GM18502 (cell line): ENCODE measurements at regions not wholly inside any gene's neighbourhood (a gene's known extent, or its start where the extent isn't known, plus 50 kb on each side); places are given as distances from the start of the nearest gene placed in this dataset.
"Not testable (repeated sequence)": the region's sequence is repeated elsewhere in the genome, so short reads cannot be mapped to it uniquely, and the experiment has no call there.

ENCODE experiments used
- ATAC-seq: cut with Tn5 transposase; IDR thresholded peaks from one replicate; pipeline ENCODE4 v1.9.1; 2021; ENCODE audit warnings: mild to moderate bottlenecking; ENCODE audit not compliant: unreplicated experiment, poor library complexity

DNA sequence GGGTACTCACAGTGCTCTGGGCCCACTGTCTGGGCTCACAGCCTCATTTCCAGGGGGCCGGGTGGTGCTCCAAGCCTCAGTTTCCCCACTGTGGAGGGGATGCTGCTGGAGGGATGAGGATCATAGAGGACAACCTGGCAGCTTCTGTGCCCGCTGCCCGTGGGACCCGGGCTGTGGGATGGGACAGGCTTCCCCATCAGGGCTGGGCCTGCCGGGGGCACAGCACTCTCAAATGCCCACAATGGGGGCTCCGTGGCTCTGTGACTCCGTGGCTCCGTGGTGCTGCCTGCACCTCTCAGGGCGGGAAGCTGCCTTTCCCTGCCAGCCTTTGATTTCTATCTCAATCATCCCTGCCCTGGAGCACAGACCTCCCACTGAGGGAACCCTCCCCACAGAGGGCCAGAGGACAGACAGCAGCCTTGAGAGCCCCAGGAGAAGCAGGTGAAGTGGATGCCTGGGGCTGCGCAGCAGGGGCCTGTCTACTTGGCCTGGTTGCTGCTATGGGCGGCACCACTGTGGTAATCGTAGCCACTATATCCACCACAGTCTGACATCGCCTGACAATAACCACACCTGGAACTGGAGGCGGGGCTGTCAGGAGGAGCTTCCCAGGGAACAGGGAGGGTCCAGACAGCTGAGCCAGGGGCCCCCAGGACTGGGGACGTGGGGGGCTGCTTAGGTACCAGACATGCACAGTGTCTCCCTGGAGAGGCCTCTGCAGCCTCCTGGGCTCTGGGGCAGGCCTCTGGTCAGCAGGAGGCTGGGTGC, 375.9 kb downstream of the TMEM121 start:
- ATAC-seq: no peak

DNA sequence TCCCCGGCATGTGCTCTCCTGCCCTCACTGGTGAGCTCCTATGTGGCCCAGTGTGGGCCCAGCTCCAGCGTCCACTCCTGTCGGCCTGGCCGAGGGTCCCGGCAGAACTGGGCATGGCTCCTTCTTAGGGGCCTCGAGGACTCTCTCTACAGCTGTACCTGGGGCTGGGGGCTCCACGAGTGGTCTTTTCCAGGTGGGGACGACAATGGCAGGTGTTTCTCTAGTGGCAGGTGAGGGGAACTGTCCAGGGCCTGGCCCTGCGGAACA, 376.4 kb downstream of the TMEM121 start:
- ATAC-seq: not testable (repeated sequence)

DNA sequence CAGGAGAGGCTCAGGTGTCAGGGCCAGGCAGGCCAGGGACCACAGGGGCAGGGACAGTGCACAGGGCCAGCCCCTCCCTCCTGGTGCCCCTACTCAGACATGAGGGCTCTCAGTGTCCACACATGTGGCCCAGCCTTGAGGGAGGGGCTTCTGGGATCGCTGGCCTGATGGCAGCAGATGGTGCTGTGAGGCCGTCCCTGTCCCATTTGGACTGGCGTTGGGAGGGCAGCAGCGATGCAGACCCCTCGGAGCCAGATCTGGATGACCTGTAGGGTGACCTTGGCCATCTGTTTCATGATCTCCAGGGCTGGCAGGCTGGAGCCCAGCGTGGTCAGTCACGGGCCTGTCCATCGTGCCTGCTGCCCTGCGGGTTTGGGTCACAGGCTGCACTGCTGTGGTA, 377.6 kb downstream of the TMEM121 start:
- ATAC-seq: no peak

DNA sequence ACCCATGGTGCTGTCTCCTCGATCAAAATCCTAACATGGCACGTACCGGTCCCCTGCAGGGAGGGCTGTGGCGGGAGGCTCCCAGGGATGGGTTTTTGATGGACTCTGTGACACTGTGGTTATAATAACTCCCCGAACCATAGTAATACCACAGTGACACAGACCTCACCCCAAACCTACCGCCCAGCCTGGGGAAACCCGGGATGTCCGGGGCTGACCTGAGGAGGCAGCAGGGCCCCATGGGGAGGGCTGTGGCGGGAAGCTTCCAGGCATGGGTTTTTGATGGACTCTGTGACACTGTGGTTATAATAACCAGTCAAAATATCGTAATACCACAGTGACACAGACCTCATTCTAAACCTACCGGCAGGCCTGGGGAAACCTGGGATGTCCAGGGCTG, 378.0 kb downstream of the TMEM121 start:
- no peak for ATAC-seq

DNA sequence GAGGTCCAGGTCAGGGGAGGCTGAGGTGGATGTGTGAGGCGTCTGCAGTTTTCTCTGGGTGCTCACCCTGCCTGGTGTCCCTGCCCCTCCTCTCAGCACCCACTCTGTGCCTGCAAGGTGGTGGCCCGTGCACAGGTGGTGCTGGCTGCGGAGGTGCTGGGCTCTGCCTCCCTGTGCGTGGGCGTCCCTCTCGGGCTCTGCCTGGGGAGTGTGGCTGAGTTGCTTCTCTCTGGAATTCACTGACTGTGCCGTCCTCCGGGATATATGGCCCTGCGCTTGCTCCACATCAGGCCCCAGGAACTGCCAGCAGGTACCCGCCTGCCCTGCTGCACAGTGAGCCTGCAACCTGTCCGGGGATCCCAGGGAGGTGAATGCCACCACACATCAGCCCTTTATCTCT, 379.1 kb downstream of the TMEM121 start:
- no peak for ATAC-seq

DNA sequence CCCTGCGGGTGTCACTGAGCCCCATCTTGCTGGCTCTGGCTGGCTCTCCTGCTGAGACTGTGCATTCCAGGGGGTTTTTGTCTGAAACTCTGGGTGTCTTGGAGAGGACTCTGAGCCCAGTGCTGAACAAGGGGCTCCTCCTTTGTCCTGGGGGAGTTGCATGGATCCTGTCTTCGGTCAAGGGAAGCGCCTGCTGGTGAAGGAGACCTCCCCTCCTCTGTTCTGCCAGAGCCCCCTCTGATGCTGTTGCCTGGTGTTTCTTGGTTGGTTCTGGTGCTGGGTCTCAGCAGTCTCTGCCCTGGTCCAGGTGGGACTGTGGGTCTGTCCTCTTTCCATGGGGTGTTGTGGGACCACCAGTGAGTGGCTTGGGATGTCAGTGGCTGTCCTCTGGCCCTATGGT, 380.9 kb downstream of the TMEM121 start:
- no peak for ATAC-seq

DNA sequence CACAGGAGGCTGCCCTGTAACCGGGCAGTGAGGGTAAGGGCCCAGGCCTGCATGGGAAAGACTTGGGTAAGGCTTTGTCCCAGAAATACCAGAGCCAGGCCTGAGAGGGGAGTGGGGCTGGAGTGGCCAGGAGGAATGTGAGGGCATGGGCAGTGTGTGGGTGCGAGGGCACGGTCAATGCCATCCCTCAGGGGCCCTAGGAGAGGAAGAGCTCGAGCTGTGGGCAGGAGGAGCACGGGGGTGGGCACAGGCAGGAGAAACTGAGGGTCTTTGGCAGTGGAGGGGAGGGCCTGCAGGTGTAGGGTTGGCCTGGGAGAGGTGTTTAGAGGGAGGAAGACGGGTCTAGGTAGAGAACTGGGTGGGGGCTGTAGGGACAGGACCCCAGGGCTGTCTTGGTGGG, 381.6 kb downstream of the TMEM121 start:
- ATAC-seq: no peak

DNA sequence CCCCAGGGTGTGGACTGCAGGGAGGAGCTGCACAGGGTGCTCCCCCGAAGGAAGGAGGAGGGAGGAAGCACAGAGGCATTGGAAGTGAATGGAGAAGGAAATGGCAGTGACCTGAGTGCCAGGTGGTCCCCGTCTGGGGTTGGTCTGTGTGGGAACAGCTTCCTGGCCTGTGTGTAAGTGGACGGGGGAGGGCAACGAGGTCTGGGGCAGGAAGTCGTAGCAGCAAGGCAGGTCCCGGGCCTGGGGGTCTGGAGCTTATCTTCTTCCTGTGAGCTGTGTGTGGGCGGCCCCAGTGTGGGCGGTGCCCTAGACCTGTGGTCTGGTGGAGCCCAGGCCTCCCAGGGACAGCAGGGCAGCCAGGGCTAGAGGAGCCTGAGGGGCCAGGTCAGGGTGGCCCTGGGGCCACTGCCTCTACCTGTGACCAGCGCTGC, 382.1 kb downstream of the TMEM121 start:
- ATAC-seq: no peak

DNA sequence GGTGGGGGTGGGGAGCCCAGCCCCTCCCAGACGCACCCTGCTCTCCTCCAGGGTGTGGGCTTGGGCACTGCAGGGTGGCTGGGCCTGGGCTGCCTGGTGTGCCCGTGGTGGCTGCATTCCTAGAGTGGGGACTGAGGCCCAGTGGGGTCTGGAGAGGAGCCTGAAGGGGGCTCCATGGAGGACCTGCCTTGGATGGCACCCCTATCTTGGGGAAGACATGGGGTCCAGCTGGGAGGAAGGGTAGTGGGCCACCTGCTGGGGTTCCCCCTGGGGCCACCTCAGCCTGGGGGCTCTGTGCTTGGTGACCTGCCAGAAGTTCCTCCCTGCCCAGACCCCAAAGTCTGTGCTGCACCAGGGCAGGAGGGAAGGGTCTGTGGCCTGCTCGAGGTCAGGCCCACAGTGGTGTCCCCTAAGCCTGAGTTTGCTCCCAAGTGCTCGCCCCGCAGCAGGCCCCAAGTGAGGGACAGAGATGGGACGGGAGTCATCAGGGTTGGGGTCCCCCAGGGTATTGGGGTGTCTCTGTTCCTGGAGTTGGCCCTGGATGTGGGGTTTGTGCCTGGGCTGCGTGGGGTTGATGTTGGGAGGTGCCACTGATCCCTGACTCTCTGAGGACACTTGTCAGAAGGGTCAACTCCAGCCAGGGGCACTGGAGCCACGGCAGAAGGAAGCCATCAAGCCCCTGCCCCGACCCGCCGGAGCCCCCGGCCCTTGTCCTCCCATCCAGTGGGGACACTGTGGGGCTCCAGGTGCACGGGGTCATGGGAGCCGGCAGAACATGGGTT, 382.9 kb downstream of the TMEM121 start:
- ATAC-seq: no peak

DNA sequence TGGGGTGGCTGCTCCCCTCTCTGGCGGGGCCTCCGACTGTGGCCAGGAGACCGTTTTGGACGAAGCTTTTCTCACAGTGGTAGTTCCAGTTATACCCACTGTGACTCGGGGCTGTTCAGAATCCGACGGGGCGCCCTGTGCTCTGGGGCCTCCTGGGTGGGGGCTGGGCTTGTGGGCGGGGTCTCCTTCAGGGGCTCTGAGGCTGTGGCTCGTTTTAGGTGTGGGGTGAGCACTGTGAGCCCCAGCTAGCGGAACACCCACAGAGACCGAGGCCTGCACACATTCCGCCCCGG, 383.4 kb downstream of the TMEM121 start:
- ATAC-seq: not testable (repeated sequence)

DNA sequence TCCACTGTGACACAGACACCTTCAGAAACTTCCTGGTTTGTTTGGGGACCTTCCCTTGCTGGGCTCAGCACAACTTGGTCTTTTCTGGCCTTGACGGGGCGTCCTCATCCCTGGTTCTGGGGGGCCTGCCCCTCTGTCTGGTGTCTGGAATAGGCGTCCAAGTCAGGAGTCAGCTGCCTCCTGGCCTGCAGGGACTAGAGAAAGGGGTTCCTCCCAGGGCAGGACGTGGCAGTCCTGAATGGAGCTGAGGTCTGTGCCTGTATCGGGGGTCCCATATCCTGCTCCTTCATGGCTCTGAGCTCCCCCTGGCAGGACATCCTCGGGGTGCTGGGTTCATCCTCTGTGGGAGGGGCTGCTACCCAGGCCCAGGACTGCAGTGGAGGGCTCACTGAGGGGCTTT, 384.0 kb downstream of the TMEM121 start:
- no peak for ATAC-seq

DNA sequence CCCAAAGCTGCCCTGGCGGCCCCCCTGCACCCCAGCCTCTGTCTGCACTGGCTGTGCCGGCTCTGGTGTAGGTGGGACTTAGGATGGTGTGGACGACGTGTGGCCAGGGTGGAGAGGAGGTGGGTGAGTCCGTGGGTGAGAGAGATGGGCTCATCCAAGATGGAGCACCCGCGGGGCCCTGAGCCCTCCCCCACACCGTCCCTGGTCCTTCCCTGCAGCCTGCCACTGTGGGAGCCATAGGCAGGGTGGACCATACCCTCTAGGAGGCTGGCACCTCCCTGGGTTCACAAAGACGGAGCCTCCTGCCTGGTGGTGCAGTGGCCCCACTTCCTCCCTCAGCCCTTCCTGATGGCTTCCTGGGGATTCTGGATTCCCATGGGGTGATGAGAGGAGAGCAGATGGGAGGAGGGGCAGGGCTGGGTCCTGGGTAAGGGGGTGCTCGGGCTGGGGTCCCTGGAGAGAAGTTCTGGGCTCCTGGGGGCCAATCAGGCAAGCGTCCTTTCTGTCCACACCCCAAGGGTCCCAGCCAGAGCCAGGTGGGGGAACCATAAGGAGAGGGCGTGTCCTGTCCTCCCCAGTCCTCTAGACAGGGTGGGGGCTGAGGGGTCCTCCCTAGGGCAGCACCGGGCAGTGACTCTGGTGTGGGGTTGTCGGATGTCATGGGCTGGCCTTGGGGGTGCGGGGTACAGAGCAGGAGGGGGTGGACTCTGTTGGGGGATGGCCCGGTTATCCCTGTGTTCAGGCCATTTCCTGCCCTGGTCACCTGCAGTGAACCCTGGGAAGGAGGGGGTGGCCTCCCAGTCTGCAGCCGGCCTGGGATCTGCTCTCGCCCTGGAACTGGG, 384.8 kb downstream of the TMEM121 start:
- no peak for ATAC-seq

DNA sequence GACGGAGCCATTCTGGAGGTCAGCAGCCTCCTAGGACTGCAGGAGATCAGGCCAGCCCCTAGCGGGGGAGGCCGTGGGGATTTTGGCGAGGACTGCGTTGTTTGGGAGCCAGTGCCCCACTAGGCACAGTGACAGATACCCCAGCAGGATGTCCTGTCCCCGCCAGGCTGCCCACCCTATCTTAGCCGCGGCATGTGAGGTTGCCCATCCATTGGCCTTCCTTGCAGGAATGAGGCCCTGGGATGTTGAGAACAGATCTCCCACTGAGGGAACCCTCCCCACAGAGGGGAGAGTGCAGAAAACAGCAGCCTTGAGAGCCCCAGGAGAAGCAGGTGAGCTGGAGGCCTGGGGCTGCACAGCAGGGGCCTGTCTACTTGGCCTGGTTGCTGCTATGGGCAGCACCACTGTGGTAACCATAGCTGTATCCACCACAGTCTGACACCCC, 385.5 kb downstream of the TMEM121 start:
- ATAC-seq: not testable (repeated sequence)

DNA sequence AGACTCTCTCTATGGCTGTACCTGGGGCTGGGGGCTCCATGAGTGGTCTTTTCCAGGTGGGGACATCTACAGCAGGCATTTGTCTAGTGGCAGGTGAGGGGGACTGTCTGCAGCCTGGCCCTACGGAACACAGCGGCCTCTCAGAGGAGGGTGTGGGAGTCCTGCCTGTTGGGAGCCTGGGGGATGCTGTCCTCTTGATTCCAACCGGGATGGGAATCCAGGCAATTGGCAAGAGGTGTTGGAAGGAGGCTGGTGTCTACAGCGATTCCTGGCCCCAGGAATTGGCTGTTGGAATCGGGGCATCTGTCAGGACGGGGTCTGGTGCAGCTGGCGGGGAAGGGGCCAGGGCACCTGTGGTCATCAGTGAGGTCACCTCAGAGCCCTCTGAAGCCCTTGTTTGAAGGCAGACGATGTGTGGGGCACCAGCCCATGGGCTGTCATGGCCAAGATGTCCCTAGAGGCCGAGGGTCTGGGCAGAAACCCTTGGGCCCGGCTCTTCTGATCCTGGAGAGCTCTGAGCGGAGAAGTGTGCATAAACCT, 386.3 kb downstream of the TMEM121 start:
- ATAC-seq: no peak

DNA sequence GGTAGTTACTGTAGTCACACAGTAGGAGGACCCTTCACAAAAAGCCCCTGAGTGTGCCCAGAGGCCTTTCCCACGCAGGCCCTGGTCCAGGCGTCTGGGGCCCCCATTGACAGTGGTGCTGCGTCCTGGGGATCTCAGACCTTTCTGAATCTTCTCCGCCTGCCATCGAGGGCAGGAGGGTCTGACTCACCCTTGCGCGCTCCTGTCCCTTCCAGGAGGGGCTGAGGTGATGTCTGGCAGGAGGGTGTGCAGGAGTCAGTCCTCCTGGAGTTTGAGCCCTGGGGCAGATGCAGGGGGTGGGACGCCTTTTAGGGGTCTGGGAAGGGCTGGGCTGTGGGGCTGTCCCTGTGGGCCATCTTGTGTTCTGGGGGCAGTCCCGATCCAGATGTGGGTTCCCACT, 386.8 kb downstream of the TMEM121 start:
- ATAC-seq: no peak

DNA sequence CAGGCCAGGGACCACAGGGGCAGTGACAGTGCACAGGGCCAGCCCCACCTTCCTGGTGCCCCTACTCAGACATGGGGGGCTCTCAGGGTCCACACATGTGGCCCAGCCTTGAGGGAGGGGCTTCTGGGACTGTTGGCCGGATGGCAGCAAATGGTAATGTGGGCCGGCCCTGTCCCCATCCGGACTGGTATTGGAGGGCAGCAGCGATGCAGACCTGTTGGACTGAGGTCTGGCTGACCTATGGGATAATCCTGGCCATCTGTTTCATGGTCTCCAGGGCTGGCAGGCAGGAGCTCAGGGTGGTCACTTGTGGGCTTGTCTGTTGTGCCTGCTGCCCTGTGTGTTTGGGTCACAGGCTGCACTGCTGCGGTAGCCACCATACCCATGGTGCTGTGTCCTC, 387.5 kb downstream of the TMEM121 start:
- ATAC-seq: no peak

DNA sequence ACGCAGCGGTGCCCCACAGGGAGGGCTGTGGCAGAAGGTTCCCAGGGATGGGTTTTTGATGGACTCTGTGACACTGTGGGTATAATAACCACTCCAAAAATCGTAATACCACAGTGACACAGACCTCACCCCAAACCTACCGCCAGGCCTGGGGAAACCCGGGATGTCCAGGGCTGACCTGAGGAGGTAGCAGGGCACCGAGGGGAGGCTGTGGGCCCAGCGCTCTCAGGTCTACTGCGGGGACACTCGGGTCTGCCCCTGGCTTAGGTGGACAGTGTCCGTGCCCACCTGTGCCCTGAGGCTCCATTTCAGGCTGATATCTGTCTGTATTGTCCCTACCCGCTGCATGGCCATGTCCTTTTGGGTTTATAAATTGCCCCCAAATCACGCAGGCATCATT, 387.9 kb downstream of the TMEM121 start:
- ATAC-seq: not testable (repeated sequence)

DNA sequence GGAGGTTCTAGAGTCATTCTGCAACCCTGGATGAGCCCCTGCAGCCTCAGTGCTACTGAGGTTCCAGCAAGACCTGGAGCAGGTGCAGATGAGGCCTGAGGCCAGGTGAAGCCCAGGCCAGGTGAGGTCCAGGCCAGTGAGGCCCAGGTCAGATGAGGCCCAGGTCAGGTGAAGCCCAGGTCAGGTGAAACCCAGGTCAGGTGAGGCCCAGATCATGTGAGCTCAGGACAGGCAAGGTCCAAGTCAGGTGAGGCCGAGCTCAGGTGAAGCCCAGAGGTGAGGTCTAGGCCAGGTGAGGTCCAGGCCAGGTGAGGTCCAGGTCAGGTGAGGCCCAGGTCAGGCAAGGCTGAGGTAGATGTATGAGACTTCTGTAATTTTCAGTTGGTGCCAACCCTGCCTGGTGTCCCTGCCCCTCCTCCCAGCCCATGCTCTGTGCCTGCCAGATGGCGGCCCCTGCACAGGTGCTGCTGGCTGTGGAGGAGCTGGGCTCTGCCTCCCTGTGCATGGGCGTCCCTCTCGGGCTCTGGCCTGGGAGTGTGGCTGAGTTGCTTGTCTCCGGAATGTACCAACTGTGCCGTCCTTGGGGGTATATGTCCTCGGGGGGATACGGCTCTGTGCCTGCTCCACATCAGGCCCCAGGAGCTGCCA, 388.5 kb downstream of the TMEM121 start:
- no peak for ATAC-seq

DNA sequence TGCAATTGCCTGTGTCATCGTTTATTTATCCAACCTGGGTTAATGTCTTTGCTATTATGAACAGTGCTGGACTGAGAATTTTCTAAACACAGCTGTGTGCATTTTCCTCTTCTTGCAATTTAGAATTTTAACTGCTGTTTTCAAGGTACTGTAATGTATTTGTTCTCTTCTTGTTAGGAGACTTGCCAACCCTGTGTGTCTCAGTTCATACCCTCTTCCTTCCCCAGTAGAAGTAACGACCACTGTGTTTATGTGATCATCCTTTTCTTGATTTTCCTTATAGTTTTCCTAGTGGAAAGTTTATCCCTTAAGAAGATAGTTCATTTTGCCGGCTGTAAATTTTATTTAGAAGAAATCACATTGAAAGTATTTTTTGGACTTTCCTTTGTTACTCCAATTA, 389.2 kb downstream of the TMEM121 start:
- not testable (repeated sequence) for ATAC-seq

DNA sequence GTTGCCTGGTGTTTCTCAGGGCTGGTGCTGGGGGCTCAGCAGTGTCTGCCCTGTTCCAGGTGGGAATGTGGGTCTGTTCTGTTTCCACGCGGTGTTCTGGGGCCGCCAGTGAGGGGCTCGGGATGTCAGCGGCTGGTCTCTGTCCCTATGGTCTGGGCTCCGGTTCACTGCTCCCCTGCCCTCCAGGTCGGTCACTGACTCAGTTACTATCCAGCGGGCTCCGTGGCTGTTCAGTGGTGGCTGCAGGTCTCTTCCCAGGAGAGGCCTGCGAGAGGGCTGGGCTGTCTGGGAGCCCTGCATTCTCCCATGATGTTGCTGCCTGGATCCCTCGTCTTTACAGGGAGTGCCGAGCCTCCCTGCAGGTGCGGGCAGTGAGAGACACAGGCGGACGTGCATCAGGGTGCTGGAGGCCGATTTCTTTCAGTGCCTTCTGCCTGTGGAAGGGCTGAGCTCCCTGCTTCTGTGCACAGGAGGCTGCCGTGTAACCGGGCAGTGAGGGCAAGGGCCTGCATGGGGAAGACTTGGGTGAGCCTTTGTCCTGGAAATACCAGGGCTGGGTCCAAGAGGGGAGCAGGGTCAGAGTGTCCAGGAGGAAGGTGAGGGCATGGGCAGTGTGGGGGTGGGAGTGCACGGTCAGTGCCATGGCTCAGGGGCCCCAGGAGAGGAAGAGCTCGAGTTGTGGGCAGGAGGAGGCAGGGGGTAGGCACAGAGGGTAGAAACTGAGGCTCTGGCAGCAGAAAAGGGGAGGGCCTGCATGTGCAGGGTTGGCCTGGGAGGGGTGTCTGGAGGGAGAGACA, 391.0 kb downstream of the TMEM121 start:
- not testable (repeated sequence) for ATAC-seq
